Stimulated activated naive B cell treated with anti-CD40 and anti-IgM and Interleukin-4, amounts not matched to agents 10 μg/mL and 1 μg/mL and 100 μg/mL, for 72 hours (primary cell): ENCODE measurements at regions not wholly inside any gene's neighbourhood (a gene's known extent, or its start where the extent isn't known, plus 50 kb on each side); places are given as distances from the start of the nearest gene placed in this dataset.
"Not testable (repeated sequence)": the region's sequence is repeated elsewhere in the genome, so short reads cannot be mapped to it uniquely, and the experiment has no call there.

Source experiments
- ATAC-seq, 2 donors: fragments of 150-1000 bp; cut with Tn5 transposase; replicated peaks; 2 replicates each; pipeline ENCODE4 v1.10.0; 2021; ENCODE audit warnings: moderate library complexity in 1 of 2
- DNase-seq: peaks from one replicate; pipeline ENCODE4 v3.0.0; 2021
- H3K27ac Mint-ChIP-seq: one replicate; pipeline ENCODE4 v1.8.0; 2022; ENCODE audit warnings: mild to moderate bottlenecking, mixed read lengths
- H3K27me3 Mint-ChIP-seq, 2 donors: one replicate each; pipeline ENCODE4 v1.8.0; 2022; ENCODE audit warnings: mixed read lengths in 2 of 2
- H3K36me3 Mint-ChIP-seq, 2 donors: one replicate each; pipeline ENCODE4 v1.8.0; 2022; ENCODE audit warnings: mixed read lengths in 2 of 2, mild to moderate bottlenecking in 1 of 2
- H3K4me1 Mint-ChIP-seq, 2 donors: one replicate each; pipeline ENCODE4 v1.8.0; 2022; ENCODE audit warnings: mixed read lengths in 2 of 2, mild to moderate bottlenecking in 1 of 2
- H3K4me3 Mint-ChIP-seq, 2 donors: one replicate each; pipeline ENCODE4 v1.8.0; 2022; ENCODE audit warnings: mild to moderate bottlenecking in 2 of 2, mixed read lengths in 2 of 2, moderate library complexity in 1 of 2
- H3K9me3 Mint-ChIP-seq, 2 donors: one replicate each; pipeline ENCODE4 v1.8.0; 2022; ENCODE audit warnings: mixed read lengths in 2 of 2, mild to moderate bottlenecking in 1 of 2

GRCh38 chr22:22784249-22785039, 103.2 kb upstream of the IGLL5 start:
- DNase-seq, result no peak
- Mint-ChIP-seq H3K4me1 (no peaks in the 10 kb centered on the region), H3K27ac (no peak overlapping the region), H3K36me3 (no peaks in the 10 kb centered on the region), H3K4me3 (no peak overlapping the region), H3K9me3 (no peaks in the 10 kb centered on the region), H3K27me3 (peaks cover 5 to 27% of the 10 kb centered on the region in 2 donors)
- no peak for ATAC-seq

- Mint-ChIP-seq H3K9me3 (no peaks in the 10 kb centered on the region), H3K4me1 (no peaks in the 10 kb centered on the region), H3K27me3 (peaks cover 5 to 36% of the 10 kb centered on the region in 2 donors), H3K4me3 (no peak overlapping the region), H3K27ac (no peak overlapping the region), H3K36me3 (no peaks in the 10 kb centered on the region)
- no peak for DNase-seq
- ATAC-seq, result no peak
Measured at GRCh38 chr22:22785316-22786065, 102.1 kb upstream of the IGLL5 start.

- ATAC-seq, result no peak
- no peak overlapping the region for H3K4me3 Mint-ChIP-seq
- H3K9me3 Mint-ChIP-seq, result no peaks in the 10 kb centered on the region
- H3K27ac Mint-ChIP-seq, result no peak overlapping the region
- H3K4me1 Mint-ChIP-seq, result no peaks in the 10 kb centered on the region
- no peak for DNase-seq
- H3K27me3 Mint-ChIP-seq, result peaks cover 2 to 38% of the 10 kb centered on the region in 2 donors
- no peaks in the 10 kb centered on the region for H3K36me3 Mint-ChIP-seq
Measured at GRCh38 chr22:22786301-22787115, 101.1 kb upstream of the IGLL5 start.

- no peak for ATAC-seq
- Mint-ChIP-seq H3K27ac (no peak overlapping the region), H3K4me1 (peaks cover 0 to 3% of the 10 kb centered on the region in 2 donors), H3K4me3 (no peak overlapping the region), H3K27me3 (peaks cover 0 to 40% of the 10 kb centered on the region in 2 donors), H3K36me3 (no peaks in the 10 kb centered on the region), H3K9me3 (no peaks in the 10 kb centered on the region)
- no peak for DNase-seq
Measured at GRCh38 chr22:22787151-22787550, 100.5 kb upstream of the IGLL5 start.

GRCh38 chr22:22787786-22788459, 99.7 kb upstream of the IGLL5 start:
- Mint-ChIP-seq H3K36me3 (no peaks in the 10 kb centered on the region), H3K4me3 (no peak overlapping the region), H3K27me3 (peaks cover under 1 to 38% of the 10 kb centered on the region in 2 donors), H3K27ac (no peak overlapping the region), H3K4me1 (peaks cover 1 to 5% of the 10 kb centered on the region in 2 donors), H3K9me3 (no peaks in the 10 kb centered on the region)
- DNase-seq (peak; percentile 46), ATAC-seq (peak; percentile 90 to 95)

GRCh38 chr22:22788460-22789037, 99.1 kb upstream of the IGLL5 start:
- DNase-seq (no peak), ATAC-seq (no peak)
- Mint-ChIP-seq H3K27ac (no peak overlapping the region), H3K4me3 (no peak overlapping the region), H3K4me1 (peaks cover 3 to 5% of the 10 kb centered on the region in 2 donors), H3K9me3 (no peaks in the 10 kb centered on the region), H3K27me3 (peaks cover 4 to 42% of the 10 kb centered on the region in 2 donors), H3K36me3 (no peaks in the 10 kb centered on the region)

GRCh38 chr22:22789233-22789921, 98.2 kb upstream of the IGLL5 start:
- Mint-ChIP-seq H3K4me1 (peaks cover 3 to 5% of the 10 kb centered on the region in 2 donors), H3K27ac (no peak overlapping the region), H3K27me3 (peaks cover 4 to 42% of the 10 kb centered on the region in 2 donors), H3K9me3 (no peaks in the 10 kb centered on the region), H3K36me3 (no peaks in the 10 kb centered on the region), H3K4me3 (no peak overlapping the region)
- ATAC-seq, result peak in 1 of 2 donors; percentile 60
- no peak for DNase-seq

- Mint-ChIP-seq H3K36me3 (no peaks in the 10 kb centered on the region), H3K9me3 (no peaks in the 10 kb centered on the region), H3K4me1 (peaks cover 3 to 5% of the 10 kb centered on the region in 2 donors), H3K4me3 (no peak overlapping the region), H3K27me3 (peaks cover 4 to 39% of the 10 kb centered on the region in 2 donors), H3K27ac (no peak overlapping the region)
- DNase-seq, result no peak
- no peak for ATAC-seq
Measured at GRCh38 chr22:22789922-22790845, 97.4 kb upstream of the IGLL5 start.

- ATAC-seq, result no peak
- no peaks in the 10 kb centered on the region for H3K36me3 Mint-ChIP-seq
Measured at GRCh38 chr22:22791438-22792181, 96.0 kb upstream of the IGLL5 start.

GRCh38 chr22:22792205-22792786, 95.3 kb upstream of the IGLL5 start:
- H3K36me3 Mint-ChIP-seq, H3K9me3 Mint-ChIP-seq, H3K4me3 Mint-ChIP-seq, DNase-seq, H3K27ac Mint-ChIP-seq, ATAC-seq, H3K4me1 Mint-ChIP-seq: not testable (repeated sequence)
- H3K27me3 Mint-ChIP-seq, result peaks cover 4 to 35% of the 10 kb centered on the region in 2 donors

More at GRCh38 chr22:22791438-22792181, 96.0 kb upstream of the IGLL5 start:
- Mint-ChIP-seq H3K27ac (no peak overlapping the region), H3K9me3 (no peaks in the 10 kb centered on the region), H3K27me3 (peaks cover 4 to 31% of the 10 kb centered on the region in 2 donors), H3K4me1 (peaks cover 3 to 5% of the 10 kb centered on the region in 2 donors), H3K4me3 (no peak overlapping the region)
- no peak for DNase-seq

- H3K27ac Mint-ChIP-seq, DNase-seq, H3K9me3 Mint-ChIP-seq, ATAC-seq, H3K36me3 Mint-ChIP-seq, H3K4me3 Mint-ChIP-seq: not testable (repeated sequence)
- peaks cover 15 to 25% of the 10 kb centered on the region in 2 donors for H3K4me1 Mint-ChIP-seq
- H3K27me3 Mint-ChIP-seq, result peaks cover 13 to 27% of the 10 kb centered on the region in 2 donors
Measured at GRCh38 chr22:22795639-22796038, 92.0 kb upstream of the IGLL5 start.
